DMS114 treated with DMSO at 0.1 percent for 48 hours (cell line): ENCODE measurements at regions not wholly inside any gene's neighbourhood (a gene's known extent, or its start where the extent isn't known, plus 50 kb on each side); places are given as distances from the start of the nearest gene placed in this dataset.

Experiments used
- DNase-seq: peaks from one replicate; lab custom pipeline; 2025; ENCODE audit not compliant: unreplicated experiment; lab: John Stamatoyannopoulos, UW

DNA sequence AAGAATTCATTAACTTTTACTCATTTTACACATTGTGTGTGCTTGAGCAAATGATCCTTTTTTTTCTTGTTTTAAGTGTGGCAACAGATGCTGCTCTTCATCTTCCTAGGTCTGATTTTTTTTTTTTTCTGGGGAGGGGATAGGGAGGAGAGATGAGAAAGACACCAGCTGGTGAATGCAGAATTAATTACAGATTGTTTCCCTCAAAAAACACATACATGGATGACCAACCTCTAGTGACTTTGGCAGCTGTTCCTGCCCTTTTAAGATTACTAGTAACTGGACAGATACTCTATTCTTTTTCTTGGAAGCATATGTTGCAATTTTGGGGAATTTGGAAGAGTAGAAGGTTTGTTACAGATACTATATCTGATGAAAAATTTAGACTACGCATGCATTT, 103.6 kb upstream of the MYO16 start:
- DNase-seq = no peak

DNA sequence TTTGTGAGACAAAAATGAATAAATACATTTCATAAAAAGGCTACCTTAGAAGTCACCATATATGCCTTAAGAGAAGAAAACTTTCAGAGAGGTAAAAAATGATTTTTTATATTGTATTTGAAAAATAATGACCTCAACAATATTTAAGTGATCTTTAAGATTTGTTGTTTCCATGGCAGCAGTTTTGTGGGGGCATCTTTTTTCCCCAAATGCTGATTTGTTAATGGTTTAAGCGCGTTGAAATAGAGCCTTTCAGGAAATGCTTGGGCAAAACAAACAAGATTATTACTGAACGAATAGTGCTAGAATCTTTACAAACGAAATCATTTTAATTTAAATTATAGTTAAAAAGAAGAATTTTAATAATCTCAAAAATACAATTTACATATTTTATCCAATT, 103.1 kb upstream of the MYO16 start:
- no peak for DNase-seq

DNA sequence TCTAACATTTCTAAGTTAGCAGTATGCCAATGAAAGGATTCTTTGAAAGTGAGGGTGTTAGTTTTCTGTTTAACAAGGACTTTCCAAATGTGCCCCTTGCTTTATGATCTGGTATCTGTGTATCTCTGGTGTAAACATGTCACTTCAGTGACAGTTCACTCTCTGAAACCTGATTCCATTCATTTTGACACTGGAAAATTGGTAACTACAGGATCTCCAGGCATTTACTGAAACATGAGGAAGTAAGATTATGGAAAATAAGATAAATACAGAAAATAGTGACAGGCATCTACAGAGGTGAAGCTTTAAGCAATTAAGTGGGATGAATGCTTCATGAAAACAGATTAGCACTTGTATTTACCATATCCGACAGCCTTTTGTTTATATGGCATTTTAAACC, 101.6 kb upstream of the MYO16 start:
- no peak for DNase-seq

DNA sequence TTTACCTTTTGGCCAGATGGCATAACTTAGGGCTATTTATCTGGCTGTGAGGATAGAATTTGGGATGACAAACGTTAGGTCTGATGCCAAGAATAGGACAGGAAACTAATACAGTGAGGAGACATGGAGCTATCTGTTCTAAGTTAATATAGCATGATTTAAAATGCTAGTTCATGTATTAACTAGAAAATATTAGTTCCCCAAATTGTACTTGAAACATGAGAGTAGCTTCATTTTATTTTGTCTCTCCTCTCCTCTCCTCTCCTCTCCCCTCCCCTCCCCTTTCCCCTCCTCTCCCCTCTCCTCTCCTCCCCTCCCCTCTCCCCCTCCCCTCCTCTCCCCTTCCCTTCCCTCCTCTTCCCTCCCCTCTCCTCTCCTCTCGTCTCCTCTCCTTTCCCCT, 101.1 kb upstream of the MYO16 start:
- no peak for DNase-seq

DNA sequence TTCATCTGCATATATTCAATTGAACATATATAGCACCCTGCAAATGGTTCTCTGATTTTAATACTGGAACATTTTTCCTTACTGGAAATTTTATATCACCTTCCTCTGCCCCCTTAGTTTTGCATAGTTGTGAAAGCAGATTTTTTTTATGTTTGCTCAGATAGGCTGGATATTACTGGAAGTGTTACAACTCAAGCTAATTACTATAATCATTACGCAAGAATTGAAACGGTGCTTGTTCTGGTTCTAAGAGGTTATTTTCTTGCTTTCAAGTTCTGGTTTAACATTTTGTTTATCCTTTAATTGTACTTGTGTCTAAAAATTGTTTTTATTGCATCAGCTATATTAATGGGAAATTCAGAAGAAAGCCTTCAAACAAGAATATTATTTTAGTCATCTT, 95.6 kb upstream of the MYO16 start:
- no peak for DNase-seq

DNA sequence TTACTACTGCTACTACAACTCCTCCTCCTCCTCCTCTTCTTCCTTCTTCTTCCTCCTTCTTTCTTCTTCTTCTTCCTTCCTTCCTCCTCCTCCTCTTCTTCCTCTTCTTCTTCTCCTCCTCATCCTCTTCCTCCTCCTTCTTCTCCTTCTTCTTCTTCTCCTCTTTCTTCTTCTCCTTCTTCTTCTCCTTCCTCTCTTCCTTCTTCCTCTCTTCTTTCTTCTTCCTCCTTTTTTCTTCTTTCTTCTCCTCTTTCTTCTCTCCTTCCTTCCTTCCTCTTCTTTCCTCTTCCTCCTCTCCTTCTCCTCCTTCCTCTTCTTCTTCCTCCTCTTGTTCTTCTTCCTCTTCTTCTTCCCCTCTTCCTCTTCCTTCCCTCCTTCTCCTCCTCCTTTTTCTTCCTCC, 94.7 kb upstream of the MYO16 start:
- DNase-seq = no peak

DNA sequence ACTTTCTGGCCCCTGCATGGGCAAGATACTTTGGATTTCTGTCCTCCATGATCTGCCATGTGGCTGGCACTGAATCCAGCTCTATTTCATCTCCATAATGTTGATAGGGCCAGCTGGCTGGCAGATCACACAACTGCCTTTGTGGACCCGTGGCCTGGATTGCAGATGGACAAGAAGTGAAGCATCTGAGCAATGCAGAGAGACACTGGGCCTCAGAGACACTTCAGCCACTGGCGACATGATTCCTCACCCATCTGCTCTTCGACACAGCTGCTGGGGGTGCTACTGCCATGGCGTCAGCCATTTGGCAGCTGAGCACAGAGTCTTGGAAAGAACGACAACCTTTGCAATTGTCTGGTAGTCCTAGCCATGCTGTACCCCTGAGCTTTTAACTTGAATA, 79.5 kb upstream of the MYO16 start:
- no peak for DNase-seq

DNA sequence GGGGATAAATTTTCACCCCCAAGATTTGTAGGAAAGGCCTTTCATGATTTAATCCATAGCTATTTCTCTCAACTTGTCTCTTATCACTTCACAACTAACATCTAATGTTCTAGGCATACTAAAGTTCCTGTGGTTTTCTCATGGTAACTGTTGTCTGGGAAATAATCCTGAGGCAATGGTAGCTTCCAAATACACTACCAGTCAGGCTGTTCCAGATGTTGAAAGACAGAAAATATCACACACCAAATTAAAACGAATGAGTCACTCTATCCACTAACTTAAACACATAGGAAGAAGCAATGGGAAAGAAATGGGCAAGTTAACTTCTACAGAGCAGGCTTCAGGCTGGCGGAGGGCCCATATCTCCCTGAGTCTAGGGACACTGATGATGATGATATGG, 77.7 kb upstream of the MYO16 start:
- no peak for DNase-seq

DNA sequence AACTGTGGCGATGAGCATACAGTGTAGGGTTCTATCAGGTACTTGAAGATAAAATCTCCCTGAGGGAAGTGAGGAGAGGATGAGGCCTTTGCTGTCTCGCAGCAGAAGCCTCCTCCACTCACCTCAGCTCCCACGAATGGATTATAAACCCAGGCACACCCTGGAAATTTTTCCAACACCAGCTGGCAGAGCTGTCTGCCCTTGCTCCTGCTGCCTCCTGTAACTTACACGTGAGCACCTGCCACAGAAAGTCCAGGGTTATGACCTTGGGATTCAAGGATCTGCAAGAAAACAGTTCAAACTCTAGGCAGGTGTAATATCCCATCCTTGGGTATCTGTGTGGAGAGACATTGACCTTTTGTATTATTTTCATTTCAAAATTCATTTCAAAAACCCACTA, 70.9 kb upstream of the MYO16 start:
- no peak for DNase-seq

DNA sequence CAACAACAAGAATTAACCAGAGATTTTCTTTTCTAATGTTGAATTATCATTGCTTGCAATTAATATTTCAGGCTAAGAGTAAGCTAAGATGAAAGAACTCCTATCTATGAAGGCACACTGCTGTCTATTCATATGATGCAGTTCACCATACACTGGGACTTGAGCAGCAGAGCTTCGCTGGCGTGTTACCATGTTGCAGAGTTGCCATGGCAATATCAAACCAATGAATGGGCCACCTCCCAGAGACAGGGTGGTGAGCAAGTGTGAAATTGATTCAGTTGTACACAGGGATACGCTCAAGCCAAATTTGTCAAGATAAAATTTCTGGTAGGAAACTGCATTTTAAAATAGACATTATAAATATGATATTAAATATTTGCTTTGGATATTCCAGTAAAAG, 69.3 kb upstream of the MYO16 start:
- no peak for DNase-seq

DNA sequence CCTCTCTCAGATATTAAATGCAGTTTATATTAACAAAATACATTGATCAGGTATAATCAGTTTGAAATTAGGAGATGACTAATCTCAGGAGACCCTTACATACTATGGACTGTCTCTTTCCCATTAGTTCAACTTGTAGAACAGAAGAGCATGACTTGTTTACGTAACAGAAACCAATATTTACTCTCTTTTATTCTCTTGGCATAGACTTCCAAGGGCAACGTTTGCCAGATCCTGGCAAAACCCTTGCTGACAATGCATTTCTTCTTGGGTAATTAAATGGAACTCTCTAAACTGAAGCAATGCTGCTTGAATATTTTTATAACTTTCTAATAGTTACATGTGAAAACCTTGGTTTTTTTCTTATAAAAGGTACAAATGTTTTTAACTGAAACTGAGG, 68.3 kb upstream of the MYO16 start:
- DNase-seq = no peak

DNA sequence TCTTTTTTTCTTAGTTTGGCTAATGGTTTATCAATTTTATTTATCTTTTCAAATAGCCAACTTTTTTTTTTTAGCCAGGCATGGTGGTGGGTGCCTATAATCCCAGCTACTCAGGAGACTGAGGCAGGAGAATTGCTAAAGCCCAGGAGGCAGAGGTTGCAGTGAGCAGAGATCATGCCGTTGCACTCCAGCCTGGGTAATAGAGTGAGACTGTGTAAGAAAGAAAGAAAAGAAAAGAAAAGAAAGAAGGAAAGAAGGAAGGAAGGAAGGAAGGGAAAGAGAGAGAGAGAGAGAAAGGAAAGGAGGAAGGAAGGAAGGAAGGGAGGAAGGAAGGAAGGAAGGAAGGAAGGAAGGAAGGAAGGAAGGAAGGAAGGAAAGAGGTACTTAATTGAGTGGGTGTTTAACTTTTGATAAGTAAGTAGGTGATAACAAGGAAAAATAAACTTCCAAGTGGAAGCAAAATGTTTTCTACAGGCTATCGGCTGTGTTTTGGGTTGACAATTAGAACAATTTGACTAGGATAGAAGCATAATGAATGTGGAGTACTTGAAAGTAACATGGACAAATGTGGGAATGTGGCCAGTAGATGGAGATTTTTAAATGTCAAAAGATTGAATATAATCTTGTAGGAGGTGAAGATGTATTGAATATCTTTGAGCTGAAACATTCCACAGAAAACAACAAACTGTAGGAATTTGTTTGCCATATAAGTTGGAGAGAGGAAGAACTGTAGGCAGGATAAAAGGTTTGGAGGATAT, 62.8 kb upstream of the MYO16 start:
- DNase-seq = no peak

DNA sequence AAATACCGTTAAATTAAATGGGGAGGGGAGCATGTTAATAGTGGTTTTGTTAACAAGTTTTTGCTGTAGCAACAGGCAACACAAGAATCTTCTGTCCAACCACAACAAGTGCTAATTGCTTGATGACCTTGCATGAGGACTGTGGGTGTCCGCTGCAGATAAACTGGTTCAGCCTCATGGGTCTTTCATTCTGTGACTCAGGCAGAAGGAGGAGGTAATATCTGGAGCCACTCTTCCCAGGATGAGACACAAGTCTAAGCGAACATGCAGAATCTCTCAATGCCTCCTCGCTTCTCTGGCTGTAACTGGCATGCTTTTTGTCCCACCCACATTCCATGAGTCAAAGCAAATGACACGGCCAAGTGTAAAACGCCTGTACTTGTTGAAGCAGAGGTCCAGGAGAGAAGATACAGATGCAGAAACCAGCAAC, 56.6 kb upstream of the MYO16 start:
- no peak for DNase-seq

DNA sequence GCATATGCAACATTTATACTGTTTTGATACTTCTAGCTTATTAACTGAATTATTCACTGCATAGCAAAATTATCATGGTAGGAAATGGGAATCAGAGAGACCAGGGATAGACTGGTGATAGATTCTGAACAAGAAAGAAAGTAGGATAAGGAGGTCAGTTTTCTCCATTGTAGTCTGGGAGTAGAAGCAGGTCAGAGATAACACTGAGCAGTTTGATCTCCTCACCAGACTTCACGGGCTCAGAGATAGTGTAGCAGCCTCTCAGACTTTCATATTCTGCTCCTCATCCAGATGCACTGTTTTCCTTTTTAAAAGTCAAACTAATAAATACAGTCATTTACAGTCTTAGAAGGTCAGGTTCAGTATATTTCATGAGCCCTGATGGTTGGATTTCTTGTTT, 56.0 kb upstream of the MYO16 start:
- DNase-seq = no peak

DNA sequence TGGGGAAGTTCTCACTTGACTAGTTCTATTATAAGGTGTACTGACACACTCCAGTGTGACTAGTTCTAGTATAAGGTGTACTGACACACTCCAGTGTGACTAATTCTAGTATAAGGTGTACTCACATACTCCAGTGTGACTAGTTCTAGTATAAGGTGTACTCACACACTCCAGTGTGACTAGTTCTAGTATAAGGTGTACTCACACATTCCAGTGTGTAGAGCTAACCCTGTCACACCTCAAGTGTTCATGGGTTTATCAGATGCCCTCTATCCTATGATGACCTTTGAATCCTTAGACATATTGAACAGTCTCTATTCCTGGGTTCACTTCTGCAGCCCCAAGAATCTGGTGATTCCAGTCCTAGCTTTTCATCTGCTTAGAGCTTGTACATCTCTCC, 54.6 kb upstream of the MYO16 start:
- no peak for DNase-seq

DNA sequence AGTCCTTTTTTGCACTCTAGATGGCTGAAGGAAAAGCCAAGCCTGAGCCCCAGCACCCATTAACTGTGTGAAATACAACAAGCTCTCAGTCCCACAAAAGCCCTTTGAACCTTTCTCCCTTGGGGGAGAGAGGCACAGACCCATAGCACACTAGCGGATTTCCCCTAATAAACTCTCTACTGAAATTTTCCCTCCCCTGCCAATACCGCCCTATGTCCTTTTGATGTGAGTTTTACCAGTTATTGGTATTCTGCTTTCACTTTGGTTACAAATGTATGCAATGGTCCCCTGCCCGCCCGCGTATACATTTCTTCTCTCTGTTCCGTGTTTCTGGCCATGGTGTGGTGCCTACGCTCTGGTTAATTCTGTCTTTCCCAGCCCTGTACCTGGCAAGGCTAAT, 54.0 kb upstream of the MYO16 start:
- DNase-seq = no peak
